HG02588 (cell line): ENCODE measurements at regions not wholly inside any gene's neighbourhood (a gene's known extent, or its start where the extent isn't known, plus 50 kb on each side); places are given as distances from the start of the nearest gene placed in this dataset.

ENCODE experiments used
- ATAC-seq: cut with Tn5 transposase; IDR thresholded peaks from one replicate; pipeline ENCODE4 v1.9.1; 2021; ENCODE audit warnings: mild to moderate bottlenecking, moderate library complexity; ENCODE audit not compliant: unreplicated experiment

DNA sequence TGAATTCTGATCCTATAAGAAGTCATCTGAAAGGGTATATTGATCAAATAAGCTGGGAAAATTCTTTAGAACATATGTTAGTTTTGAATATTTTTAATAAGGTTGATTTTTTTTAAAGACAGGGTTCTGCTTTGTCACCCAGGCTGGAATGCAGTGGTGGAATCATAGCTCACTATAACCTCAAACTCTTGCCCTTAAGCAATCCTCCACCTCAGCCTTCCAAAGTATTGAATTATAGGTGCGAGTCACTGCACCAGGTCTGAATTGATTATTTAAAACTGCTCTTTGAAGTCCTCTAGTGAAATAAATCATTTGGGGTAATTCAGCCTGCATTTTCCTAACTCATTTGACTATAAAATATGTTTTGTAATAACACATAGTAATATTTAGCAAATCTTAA lies 812.3 kb downstream of the PDHA2 start:
- no peak for ATAC-seq

DNA sequence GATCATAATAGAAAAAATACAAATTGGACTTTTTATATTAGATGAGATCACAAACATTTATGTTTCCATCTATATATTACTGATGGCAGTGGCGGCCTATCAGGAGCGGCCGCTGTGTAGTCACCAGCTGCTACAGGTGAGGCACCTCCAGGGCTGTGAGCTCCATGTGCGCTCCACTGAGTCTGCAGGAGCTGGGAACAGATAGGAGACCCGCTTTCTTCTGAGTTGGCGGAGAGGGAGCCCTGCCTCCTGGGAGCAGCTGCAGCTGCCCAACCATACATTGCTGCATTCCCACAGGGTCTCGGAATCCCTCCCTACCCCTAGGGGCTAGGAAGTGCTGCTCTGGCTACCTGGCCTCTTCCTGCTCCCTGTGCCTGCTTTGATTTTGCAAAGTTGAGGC lies 812.9 kb downstream of the PDHA2 start:
- ATAC-seq, result no peak

DNA sequence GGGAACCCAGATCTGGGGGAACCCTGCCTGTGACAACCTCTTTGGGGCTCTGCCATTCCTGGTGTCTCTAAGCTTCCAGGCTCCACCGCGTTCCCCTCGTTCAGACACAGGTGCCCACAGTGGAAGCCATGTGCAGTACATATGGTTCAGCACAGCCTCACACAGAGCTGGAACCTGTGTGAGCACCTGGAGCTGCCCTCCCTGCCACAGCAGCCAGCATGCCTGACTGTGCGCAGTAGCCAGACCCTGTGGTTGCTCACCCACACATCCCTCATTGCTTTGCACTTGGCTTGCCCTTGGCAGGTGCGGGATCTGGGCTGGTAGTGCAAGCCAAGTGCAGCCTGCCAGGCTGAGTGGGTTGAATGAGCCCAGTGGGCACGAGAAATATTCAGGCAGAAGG lies 814.2 kb downstream of the PDHA2 start:
- ATAC-seq, result no peak

DNA sequence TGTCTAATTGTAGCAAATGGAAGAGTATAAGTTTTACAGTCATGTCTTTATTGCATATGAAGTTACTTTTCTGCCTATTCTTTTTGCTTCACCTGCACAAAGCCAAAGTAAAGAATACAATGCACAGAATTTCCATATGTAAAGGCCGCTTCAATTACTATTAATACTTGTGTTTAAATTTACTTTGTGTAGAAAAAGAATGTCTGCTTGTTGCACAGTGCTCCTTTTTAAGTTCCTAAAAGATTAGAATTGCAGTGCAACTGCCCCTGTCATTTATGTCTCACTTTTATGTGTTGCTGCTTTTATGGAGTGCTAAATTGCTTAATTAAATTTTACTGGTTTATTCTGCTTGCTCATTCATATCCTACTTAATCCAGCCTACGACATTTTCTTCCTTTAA lies 830.5 kb downstream of the PDHA2 start:
- ATAC-seq, result no peak

GRCh38 chr4:96675416-96675815 lies 835.5 kb downstream of the PDHA2 start:
- ATAC-seq, result no peak

GRCh38 chr4:96675896-96676295 lies 836.0 kb downstream of the PDHA2 start:
- ATAC-seq, result no peak

DNA sequence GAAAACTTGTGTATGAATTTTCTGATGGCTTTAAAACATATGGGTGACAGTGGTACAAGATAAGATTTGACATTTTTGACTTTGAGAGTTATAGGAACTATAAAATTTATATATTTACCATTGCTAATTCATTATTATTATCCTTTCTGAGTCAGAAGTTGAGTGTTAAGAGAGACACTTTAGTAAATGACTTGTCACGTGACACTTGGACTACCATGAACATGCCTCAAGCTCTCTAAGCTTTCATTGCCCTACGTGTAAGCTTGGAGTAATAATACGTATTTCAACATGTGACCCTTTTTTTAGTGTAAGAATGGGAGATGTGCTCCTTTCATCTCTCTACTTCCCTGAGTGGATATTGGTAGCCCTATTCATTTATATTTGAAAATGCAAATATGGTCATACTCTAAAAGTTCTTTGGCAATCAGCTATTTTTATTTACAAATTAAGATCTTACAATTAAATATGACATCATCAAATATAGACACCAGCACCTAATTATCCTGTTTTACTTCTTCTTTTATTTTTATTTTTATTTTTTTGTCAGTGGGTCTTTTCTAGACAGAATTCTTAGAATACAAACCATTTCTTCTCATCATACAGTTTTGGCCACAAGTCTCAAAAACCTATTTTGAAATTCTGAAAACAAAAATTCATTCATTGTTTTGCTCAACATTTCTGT lies 837.0 kb downstream of the PDHA2 start:
- no peak for ATAC-seq

DNA sequence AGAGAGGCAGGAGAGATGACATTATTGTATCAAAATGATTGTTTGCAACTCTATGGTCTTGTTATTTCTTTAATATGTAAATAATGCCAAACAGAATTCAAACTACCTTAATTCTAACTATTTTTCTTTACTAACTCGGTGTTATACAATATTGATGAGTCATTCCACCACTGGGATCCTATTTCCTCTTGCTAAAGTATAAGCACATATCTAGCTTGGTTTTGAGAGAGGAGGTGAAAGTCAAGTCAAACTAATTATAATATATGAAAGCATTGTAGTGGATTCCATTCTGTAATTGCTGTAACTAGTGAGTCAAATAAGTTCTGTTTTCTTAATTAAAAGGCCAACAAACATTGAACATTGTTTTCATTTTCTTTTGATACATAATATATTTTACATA lies 837.6 kb downstream of the PDHA2 start:
- no peak for ATAC-seq

GRCh38 chr4:96681218-96681617 lies 841.3 kb downstream of the PDHA2 start:
- ATAC-seq, result no peak

GRCh38 chr4:96685691-96686090 lies 845.8 kb downstream of the PDHA2 start:
- no peak for ATAC-seq

DNA sequence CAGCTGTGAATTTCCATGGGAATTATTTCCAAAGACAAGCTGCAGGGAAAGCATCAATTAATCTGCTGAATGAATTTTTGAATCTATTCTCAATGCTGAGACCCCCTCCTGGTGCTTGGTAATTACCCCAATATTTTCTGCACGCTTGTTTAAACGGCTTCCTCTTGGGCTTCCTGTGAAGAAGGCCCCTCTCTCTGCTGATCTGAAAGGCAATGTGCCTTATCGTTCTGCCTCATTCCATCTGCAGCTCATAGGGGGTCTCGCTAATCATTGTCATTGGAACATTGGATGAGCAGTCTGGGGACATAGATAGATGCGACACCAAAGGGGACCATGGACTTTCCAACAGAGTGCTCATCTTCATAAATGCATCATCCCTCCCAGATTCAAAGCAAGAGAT lies 851.6 kb downstream of the PDHA2 start:
- no peak for ATAC-seq

- no peak for ATAC-seq
Observed at GRCh38 chr4:96698831-96699230, 858.9 kb downstream of the PDHA2 start.

DNA sequence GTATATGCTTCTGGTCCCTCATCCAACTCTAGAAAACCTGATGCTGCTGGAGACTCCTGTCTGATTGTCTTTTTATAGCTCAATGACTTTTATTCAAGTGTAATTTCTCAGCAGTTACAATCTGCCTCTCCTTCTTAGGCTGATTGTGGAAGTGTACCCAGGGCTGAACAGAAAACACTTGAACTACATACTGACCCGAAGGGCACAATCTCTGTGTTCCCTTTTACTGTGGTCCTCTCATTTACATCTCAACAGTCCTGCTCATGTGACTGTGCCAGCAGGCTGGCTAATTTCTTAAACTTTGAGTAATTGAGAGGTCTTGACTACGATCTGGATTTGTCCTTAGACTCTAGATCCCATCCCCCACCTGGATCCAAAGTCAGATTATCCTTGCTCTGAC lies 863.4 kb downstream of the PDHA2 start:
- ATAC-seq, result no peak

DNA sequence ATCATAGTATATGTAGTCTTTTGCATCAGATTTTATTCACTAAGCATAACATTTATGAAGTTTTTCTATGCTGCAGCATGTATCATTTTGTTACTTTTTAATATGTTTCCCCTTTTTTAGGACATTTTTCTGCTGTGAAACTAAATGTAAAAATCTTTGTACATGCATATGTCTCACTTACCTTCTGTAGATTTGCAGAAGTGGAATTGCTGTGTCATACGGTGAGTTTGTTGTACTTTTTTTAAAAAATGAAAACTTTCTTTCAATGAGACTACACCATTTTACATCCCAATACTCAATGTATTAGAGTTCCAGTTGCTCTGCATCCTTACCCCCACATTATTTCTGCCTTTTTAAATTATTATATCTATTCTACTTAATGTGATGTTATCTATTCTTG lies 868.9 kb downstream of the PDHA2 start:
- no peak for ATAC-seq

- ATAC-seq, result no peak
Observed at GRCh38 chr4:96713271-96713850, 873.5 kb downstream of the PDHA2 start.

DNA sequence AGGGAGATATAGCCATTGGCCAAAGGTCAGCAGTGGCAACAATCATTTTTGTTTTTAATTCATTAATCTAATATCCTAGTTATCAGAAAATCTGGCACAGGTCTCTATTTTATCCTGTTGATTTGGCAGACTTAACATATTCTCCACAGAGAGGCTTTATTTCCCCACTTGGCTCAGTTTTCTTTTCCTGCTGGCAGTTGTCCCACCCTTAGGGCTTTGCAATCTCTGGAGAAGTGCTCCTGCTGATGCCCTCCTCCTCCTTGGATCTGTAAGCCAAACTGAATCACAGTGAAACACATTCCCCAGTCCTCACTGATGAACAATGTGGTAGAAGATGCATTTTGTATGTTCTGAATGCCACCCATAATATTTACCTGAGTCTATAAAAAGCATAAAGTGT lies 889.7 kb downstream of the PDHA2 start:
- no peak for ATAC-seq

GRCh38 chr4:96730432-96730831 lies 890.5 kb downstream of the PDHA2 start:
- ATAC-seq, result no peak

DNA sequence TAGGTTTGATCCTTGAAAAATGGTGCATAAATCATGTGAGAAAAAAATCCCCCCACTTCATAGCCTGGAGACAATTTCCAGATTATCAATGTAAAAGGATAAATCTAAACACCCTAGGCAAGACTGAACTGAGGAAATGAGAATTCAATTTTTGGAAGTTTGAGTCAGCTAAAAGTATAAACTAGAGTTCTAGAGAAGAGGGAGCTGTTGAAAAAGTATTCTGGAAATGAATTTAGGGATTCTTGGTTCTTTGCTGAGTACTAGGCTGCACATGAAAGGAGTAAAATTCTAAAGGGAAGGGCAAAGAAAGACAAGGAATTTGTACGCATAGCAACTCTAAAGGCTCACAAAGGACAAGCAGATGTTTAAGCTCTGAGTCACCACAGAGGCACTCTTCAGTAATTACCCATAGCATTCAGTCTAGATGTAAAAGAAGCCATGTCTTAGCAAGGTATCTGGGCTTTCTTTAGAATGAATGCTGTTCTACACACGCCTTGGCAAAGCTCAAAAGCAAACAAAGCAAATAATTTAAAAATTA lies 896.5 kb downstream of the PDHA2 start:
- ATAC-seq, result no peak

DNA sequence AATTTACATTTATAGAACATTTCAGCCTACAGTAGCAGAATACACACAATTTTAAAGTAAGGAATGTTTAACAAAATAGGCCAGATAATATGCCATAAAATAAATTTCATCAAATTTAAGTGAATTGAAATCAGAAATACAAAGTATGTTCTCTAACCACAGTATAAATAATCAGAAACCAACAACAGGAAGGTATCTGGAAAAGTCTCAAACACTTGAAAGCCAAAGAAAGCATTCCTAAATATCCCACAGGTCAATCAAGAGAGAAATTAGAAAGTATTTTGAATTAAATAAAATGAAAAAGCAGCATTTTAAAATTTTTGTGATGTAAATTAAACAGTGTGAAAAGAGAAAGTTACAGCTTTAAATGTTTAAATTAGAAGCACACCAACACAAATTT lies 899.2 kb downstream of the PDHA2 start:
- no peak for ATAC-seq

DNA sequence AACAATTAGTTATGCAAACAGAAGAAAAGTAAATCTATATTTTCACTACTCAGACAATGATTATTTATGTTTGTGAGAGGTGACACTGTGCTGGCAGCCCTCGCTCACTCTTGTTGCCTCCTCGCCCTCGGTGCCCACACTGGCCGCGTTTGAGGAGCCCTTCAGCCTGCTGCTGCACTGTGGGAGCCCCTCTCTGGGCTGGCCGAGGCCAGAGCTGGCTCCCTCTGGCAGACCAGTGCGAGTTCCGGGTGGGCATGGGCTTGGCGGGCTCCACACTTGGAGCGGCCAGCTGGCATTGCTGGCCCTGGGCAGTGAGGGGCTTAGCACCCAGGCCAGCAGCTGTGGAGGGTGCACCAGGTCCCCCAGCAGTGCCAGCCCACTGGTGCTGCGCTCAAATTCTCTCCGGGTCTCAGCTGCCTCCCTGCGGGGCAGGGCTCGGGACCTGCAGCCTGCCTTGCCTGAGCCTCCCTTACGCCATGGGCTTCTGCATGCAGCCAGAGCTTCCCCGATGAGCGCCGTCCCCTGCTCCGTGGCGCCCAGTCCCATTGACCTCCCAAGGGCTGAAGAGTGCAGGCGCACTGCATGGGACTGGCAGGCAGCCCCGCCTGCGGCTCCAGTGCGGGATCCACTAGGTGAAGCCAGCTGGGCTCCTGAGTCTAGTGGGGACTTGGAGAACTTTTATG lies 902.6 kb downstream of the PDHA2 start:
- no peak for ATAC-seq

- no peak for ATAC-seq
Observed at GRCh38 chr4:96744676-96745075, 904.8 kb downstream of the PDHA2 start.

- ATAC-seq, result no peak
Observed at GRCh38 chr4:96753216-96753615, 913.3 kb downstream of the PDHA2 start.
